HCT116 (cell line): ENCODE measurements at regions not wholly inside any gene's neighbourhood (a gene's known extent, or its start where the extent isn't known, plus 50 kb on each side); places are given as distances from the start of the nearest gene placed in this dataset.

Source experiments
- ATAC-seq: fragments of 200-7000 bp; cut with Tn5 transposase; 2 replicates; pipeline ENCODE4 v1.9.1; 2020; ENCODE audit warnings: mild to moderate bottlenecking, moderate library complexity
- BruUV-seq: library from RNA; stranded (reverse); fragments of 400-500 nt; replicated peaks from 2 replicates; lab custom pipeline; 2021; lab: Mats Ljungman, UMichigan
- CTCF ChIA-PET: fragments of 300-600 bp; sonication (Branson Sonifier 250); formaldehyde crosslinking; loops from one replicate; lab custom pipeline; 2021; ENCODE audit warnings: antibody characterized with exemption; lab: Charles Lee
- POLR2A ChIA-PET: fragments of 300-600, 350-600 bp; sonication (Branson Sonifier 250); formaldehyde crosslinking; loops from one replicate; lab custom pipeline; 2021; ENCODE audit warnings: antibody characterized with exemption; lab: Charles Lee
- RAD21 ChIA-PET, 2 experiments: fragments of 300-600 bp; sonication (Branson Sonifier 250); formaldehyde crosslinking; loops; one replicate each; lab custom pipeline; 2023; ENCODE audit warnings: low total read pairs in 2 of 2; ENCODE audit not compliant: uncharacterized antibody in 2 of 2, unreplicated experiment in 2 of 2, low non-redundant PET in 1 of 2; lab: Charles Lee
- DNase-seq: peaks from one replicate; pipeline ENCODE4 v3.0.0-alpha.2; 2010; ENCODE audit warnings: low read depth, low spot score
- H2AFZ ChIP-seq: fragments of 200-600 bp; shearing (Covaris generic), sonication (generic); 2 replicates; pipeline ENCODE4 v1.6.1; 2017; ENCODE audit warnings: low read depth, mixed run types, mixed read lengths, antibody characterized with exemption, low read length; ENCODE audit not compliant: poor library complexity, severe bottlenecking
- H3K27ac ChIP-seq: 2 replicates; pipeline ENCODE4 v1.5.1; 2012; ENCODE audit warnings: low read depth, low read length
- H3K27me3 ChIP-seq: fragments of 200-600 bp; sonication (generic); 2 replicates; pipeline ENCODE4 v1.6.1; 2016; ENCODE audit warnings: mixed run types, low read length, mixed read lengths; ENCODE audit not compliant: insufficient read depth
- H3K36me3 ChIP-seq, 2 experiments: fragments of 200-500 bp in 1 of 2; fragments of 200-600 bp in 1 of 2; sonication (Bioruptor generic) in 1 of 2; sonication (generic) in 1 of 2; 2 replicates each; pipeline versions ENCODE4 v1.5.1 to v1.6.1; 2014 to 2016; ENCODE audit warnings: low read length in 2 of 2, inconsistent platforms in 1 of 2, mixed read lengths in 1 of 2, mixed run types in 1 of 2; ENCODE audit not compliant: insufficient read depth in 2 of 2, control insufficient read depth in 1 of 2
- H3K4me1 ChIP-seq, 2 experiments: fragments of 200-600 bp in 1 of 2; sonication (generic) in 1 of 2; 2 replicates each; pipeline versions ENCODE4 v1.5.1 to v1.6.1; 2012 to 2017; ENCODE audit warnings: low read length in 2 of 2, inconsistent platforms in 1 of 2, mild to moderate bottlenecking in 1 of 2, mixed read lengths in 1 of 2, mixed run types in 1 of 2, moderate library complexity in 1 of 2; ENCODE audit not compliant: insufficient read depth in 2 of 2, control insufficient read depth in 1 of 2
- H3K4me2 ChIP-seq: fragments of 200-600 bp; sonication (generic); 2 replicates; pipeline ENCODE4 v1.6.1; 2017; ENCODE audit warnings: mixed run types, low read length, mixed read lengths
- H3K4me3 ChIP-seq, 2 experiments: fragments of 200-600 bp in 1 of 2; sonication (generic) in 1 of 2; replicated peaks in 1 of 2; 2 replicates each; pipeline ENCODE4 v1.5.1; 2011 to 2016; ENCODE audit warnings: low read length in 2 of 2, control low read depth in 1 of 2, low read depth in 1 of 2, mild to moderate bottlenecking in 1 of 2, mixed read lengths in 1 of 2, mixed run types in 1 of 2
- H3K79me2 ChIP-seq: fragments of 200-600 bp; sonication (generic); 2 replicates; pipeline ENCODE4 v1.6.1; 2017; ENCODE audit warnings: mild to moderate bottlenecking, mixed run types, low read length, moderate library complexity, mixed read lengths; ENCODE audit not compliant: insufficient read depth
- H3K9ac ChIP-seq: fragments of 200-600 bp; sonication (generic); 2 replicates; pipeline ENCODE4 v1.6.1; 2016; ENCODE audit warnings: low read length, mixed read lengths
- H3K9me2 ChIP-seq: fragments of 200-600 bp; sonication (generic), shearing (Covaris generic); 2 replicates; pipeline ENCODE4 v1.6.1; 2017; ENCODE audit warnings: mixed run types, mild to moderate bottlenecking, moderate library complexity; ENCODE audit not compliant: insufficient read depth
- H3K9me3 ChIP-seq, 2 experiments: fragments of 200-500 bp in 1 of 2; fragments of 200-600 bp in 1 of 2; sonication (Bioruptor generic) in 1 of 2; sonication (generic) in 1 of 2; 2 replicates each; pipeline ENCODE4 v1.6.1; 2014 to 2017; ENCODE audit warnings: low read length in 2 of 2, mixed read lengths in 2 of 2, inconsistent platforms in 1 of 2, low read depth in 1 of 2, mild to moderate bottlenecking in 1 of 2, mixed run types in 1 of 2, moderate library complexity in 1 of 2; ENCODE audit not compliant: control insufficient read depth in 1 of 2, insufficient read depth in 1 of 2
- H4K20me1 ChIP-seq: fragments of 200-600 bp; sonication (generic), shearing (Covaris generic); 2 replicates; pipeline ENCODE4 v1.6.1; 2017; ENCODE audit warnings: mixed run types, mild to moderate bottlenecking, moderate library complexity; ENCODE audit not compliant: insufficient read depth
- CBX3 ChIP-seq: IDR thresholded peaks from 2 replicates; pipeline ENCODE4 v1.6.1; 2012; ENCODE audit warnings: low read depth
- FOSL1 ChIP-seq: IDR thresholded peaks from 2 replicates; pipeline ENCODE4 v1.6.1; 2012; ENCODE audit warnings: low read depth
- JUND ChIP-seq: IDR thresholded peaks from 2 replicates; pipeline ENCODE4 v1.6.1; 2012
- SP1 ChIP-seq: IDR thresholded peaks from 2 replicates; pipeline ENCODE4 v1.6.1; 2012; ENCODE audit warnings: low read depth
- TCF7L2 ChIP-seq: IDR thresholded peaks from 2 replicates; pipeline ENCODE4 v1.7.0; 2011; ENCODE audit warnings: borderline replicate concordance, inconsistent platforms; ENCODE audit not compliant: insufficient read depth, insufficient read length; ENCODE audit errors: extremely low read depth
- intact Hi-C: fragments of 100-400 bp; cut with micrococcal nuclease; formaldehyde crosslinking; loops from 2 replicates; pipeline ENCODE4 v1.10.0; 2022
- TF ChIP-seq, protein P1 (sequence below), 3 experiments: fragments of 200-600 bp in 1 of 3; sonication (generic) in 1 of 3; IDR thresholded peaks in 2 of 3; conservative IDR thresholded peaks in 1 of 3; 2 replicates each; pipeline ENCODE4 v1.5.1; 2012 to 2017; ENCODE audit warnings: low read depth in 2 of 3, low read length in 2 of 3, antibody characterized with exemption in 1 of 3, borderline replicate concordance in 1 of 3, control low read depth in 1 of 3, mild to moderate bottlenecking in 1 of 3, mixed read lengths in 1 of 3, mixed run types in 1 of 3, moderate library complexity in 1 of 3; ENCODE audit not compliant: insufficient read depth in 1 of 3
- TF ChIP-seq, protein P2 (sequence below): IDR thresholded peaks from 2 replicates; pipeline ENCODE4 v1.6.1; 2012

DNA sequence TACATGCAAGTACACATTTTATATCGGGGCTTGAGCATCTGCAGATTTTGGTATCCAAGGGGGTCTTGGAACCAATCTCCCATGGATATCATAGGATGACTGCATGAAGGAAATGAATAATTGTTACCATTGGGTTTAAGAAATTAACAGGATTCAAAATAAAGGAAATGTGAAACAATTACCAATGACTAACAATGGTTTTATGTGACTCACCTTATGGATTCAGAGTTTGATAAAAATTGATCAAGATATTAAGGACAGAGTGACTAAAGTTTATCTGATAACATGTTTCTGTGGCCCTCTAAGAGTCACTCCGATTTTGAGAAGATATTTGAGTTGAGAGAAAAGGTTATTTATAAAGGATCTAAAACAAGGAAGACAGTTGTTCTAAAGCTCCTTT is 93.0 kb upstream of the ODAD2 start:
- Histone ChIP-seq H3K36me3 (peaks cover 0 to 13% of the 10 kb centered on the region in 2 experiments; a peak in 1 of 4 replicates), H3K9ac (peak overlapping the region; percentile 10), H3K4me3 (no peak overlapping the region), H3K9me2 (no peaks in the 10 kb centered on the region), H3K4me1 (peaks cover 56 to 89% of the 10 kb centered on the region in 2 experiments), H3K79me2 (peaks cover 5% of the 10 kb centered on the region; the same call in 1 of the 2 replicates), H3K27ac (peak overlapping the region; percentile 96), H3K27me3 (no peaks in the 10 kb centered on the region), H4K20me1 (no peaks in the 10 kb centered on the region), H2AFZ (no peak overlapping the region)
- ATAC-seq: no peak
- no peak for DNase-seq
- POLR2A ChIA-PET: interaction anchor here (0.8 to 1.1 kb wide), 2 partner anchors 9 to 33 kb away, joined by 3 read pairs; no protein-coding TSS in a partner anchor
- CTCF ChIA-PET: interaction anchor here (1.2 kb wide), 1 partner anchor 88 kb away, joined by 3 read pairs; no protein-coding TSS in a partner anchor
- intact Hi-C loops: no loop called here
- RAD21 ChIA-PET: no interaction called here
- BruUV-seq: no TSS peak
- TF ChIP-seq, protein P1, sequence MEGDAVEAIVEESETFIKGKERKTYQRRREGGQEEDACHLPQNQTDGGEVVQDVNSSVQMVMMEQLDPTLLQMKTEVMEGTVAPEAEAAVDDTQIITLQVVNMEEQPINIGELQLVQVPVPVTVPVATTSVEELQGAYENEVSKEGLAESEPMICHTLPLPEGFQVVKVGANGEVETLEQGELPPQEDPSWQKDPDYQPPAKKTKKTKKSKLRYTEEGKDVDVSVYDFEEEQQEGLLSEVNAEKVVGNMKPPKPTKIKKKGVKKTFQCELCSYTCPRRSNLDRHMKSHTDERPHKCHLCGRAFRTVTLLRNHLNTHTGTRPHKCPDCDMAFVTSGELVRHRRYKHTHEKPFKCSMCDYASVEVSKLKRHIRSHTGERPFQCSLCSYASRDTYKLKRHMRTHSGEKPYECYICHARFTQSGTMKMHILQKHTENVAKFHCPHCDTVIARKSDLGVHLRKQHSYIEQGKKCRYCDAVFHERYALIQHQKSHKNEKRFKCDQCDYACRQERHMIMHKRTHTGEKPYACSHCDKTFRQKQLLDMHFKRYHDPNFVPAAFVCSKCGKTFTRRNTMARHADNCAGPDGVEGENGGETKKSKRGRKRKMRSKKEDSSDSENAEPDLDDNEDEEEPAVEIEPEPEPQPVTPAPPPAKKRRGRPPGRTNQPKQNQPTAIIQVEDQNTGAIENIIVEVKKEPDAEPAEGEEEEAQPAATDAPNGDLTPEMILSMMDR (IDR thresholded peaks at IDR 0.05 in 2 of 3, conservative IDR thresholded peaks at IDR 0.05 in 1 of 3; ENCODE audit: borderline replicate concordance in 1 of 3, insufficient read depth in 1 of 3, low read depth in 2 of 3, low read length in 2 of 3): no peak
- TF ChIP-seq, protein P2, sequence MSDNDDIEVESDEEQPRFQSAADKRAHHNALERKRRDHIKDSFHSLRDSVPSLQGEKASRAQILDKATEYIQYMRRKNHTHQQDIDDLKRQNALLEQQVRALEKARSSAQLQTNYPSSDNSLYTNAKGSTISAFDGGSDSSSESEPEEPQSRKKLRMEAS: no peak
- TF ChIP-seq SP1: peak; percentile 34
- no peak for TF ChIP-seq TCF7L2
- no peak for TF ChIP-seq CBX3
- TF ChIP-seq JUND: peak; percentile 20; the same call in 1 of the 2 replicates
- peak; percentile 62 for TF ChIP-seq FOSL1
- TF ChIP-seq, all 23 proteins: peak for 3
- H3K4me2 ChIP-seq: peak overlapping the region; percentile 3; the same call in 1 of the 2 replicates
- H3K9me3 ChIP-seq: no peaks in the 10 kb centered on the region
